Nephron (organoid): ENCODE measurements at regions not wholly inside any gene's neighbourhood (a gene's known extent, or its start where the extent isn't known, plus 50 kb on each side); places are given as distances from the start of the nearest gene placed in this dataset.

Source experiments
- H3K27ac Mint-ChIP-seq, 3 experiments: 2 replicates each; pipeline ENCODE4 v1.8.0; 2020; ENCODE audit warnings: mixed read lengths in 3 of 3, mild to moderate bottlenecking in 2 of 3, moderate library complexity in 1 of 3
- H3K27me3 Mint-ChIP-seq: 2 replicates; pipeline ENCODE4 v1.8.0; 2021; ENCODE audit warnings: low read depth, mild to moderate bottlenecking, moderate library complexity, mixed read lengths
- H3K36me3 Mint-ChIP-seq: 2 replicates; pipeline ENCODE4 v1.8.0; 2020; ENCODE audit warnings: low read depth, mixed read lengths
- H3K4me1 Mint-ChIP-seq: 2 replicates; pipeline ENCODE4 v1.8.0; 2020; ENCODE audit warnings: mixed read lengths
- H3K4me3 Mint-ChIP-seq, 3 experiments: 2 replicates each; pipeline ENCODE4 v1.8.0; 2020; ENCODE audit warnings: mild to moderate bottlenecking in 3 of 3, mixed read lengths in 3 of 3, moderate library complexity in 2 of 3
- H3K9me3 Mint-ChIP-seq: 2 replicates; pipeline ENCODE4 v1.8.0; 2020; ENCODE audit warnings: mixed read lengths
- CTCF ChIP-seq, 3 experiments: fragments of 200-600 bp; sonication (generic); IDR thresholded peaks; one replicate each; pipeline ENCODE4 v1.5.0; 2021; ENCODE audit warnings: antibody characterized with exemption in 3 of 3; ENCODE audit not compliant: unreplicated experiment in 3 of 3

DNA sequence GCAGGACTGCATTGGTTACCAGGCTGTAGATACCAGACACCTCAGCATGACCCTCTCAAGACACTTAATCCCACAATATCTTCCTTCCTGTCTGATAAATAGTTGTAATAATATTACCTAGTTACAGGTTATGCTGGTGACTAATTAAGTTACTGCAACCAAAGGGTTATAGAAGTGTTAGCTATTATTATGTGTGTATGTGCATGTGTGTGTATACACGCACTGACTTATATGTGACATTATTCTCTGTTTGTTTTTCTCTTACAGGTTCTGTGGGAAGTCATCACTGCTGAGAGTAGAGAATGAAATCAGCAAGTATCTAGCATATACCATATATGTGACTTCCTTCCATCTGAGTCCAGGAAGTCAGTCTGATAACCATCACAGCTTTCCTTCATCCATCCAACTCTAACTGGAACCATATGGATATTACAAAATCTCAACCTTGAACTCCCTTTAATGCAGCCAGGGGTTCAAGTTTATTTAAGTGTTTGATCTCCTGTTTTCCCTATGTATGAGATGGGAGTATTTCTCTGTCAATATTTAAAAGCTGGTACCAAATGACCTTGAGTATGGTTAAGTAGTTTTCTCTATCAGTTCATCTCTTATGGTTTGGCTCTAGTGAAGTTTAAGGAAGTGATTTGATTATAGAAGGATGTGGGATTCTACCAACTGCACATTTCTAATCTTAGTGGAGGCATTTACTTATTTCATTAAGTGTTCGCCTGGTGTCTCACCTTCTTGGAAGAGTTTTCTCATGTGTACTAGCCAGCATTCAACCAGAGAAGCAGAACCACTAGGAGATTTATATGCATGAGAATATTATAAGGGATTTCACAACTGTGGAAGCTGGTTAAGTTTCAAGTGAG lies 313.2 kb downstream of the HIVEP2 start:
- H3K27ac Mint-ChIP-seq = peak overlapping the region in 1 of 3 experiments; percentile 9

DNA sequence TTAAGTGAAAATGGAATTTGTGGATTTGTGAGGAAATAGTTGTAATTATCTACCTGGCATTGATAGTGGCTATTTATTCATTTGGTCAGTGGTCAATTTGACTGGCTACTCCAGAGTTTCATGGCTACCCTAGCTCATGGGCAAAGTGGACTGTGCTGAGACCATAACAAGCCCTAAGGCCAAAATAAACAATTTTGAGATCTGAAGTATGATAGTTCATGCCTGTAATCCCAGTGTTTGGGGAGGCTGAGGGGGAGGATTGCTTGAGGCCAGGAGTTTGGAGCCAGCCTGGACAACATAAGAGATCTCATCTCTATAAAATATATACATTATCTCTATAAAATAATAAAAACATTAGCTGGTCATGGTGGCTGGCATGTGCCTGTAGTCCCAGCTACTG lies 311.7 kb downstream of the HIVEP2 start:
- H3K27me3 Mint-ChIP-seq = peaks cover 14% of the 10 kb centered on the region
- TF ChIP-seq CTCF (IDR thresholded peaks at IDR 0.05; ENCODE audit: unreplicated experiment in 3 of 3) = no peak
- no peak overlapping the region for H3K27ac Mint-ChIP-seq
- H3K4me1 Mint-ChIP-seq = no peaks in the 10 kb centered on the region
- no peaks in the 10 kb centered on the region for H3K36me3 Mint-ChIP-seq
- H3K9me3 Mint-ChIP-seq = no peaks in the 10 kb centered on the region
- no peak overlapping the region for H3K4me3 Mint-ChIP-seq

More for the DNA sequence above, 313.2 kb downstream of the HIVEP2 start:
- Mint-ChIP-seq H3K36me3 (no peaks in the 10 kb centered on the region), H3K4me3 (no peak overlapping the region), H3K27me3 (peaks cover 9% of the 10 kb centered on the region), H3K9me3 (no peaks in the 10 kb centered on the region), H3K4me1 (no peaks in the 10 kb centered on the region)
- TF ChIP-seq CTCF (IDR thresholded peaks at IDR 0.05; ENCODE audit: unreplicated experiment in 3 of 3) = no peak

DNA sequence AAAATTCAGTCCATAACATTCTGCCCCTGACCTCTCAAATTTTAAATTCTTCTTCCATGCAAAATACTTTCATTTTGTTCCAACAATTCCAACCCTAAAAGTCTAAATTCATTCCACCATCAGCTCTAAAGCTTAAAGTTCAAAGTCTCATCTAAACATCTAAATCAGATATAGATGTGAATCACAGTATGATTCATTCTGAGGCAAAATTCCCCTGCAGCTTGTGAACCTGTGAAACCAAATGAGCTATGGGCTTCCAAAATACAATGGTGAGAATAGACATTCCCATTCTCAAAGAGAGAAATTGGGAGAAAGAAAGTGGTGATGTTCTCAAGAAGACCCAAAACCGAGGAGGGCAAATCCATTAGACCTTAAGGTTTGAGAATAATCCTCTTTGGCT lies 309.8 kb downstream of the HIVEP2 start:
- H3K9me3 Mint-ChIP-seq = no peaks in the 10 kb centered on the region
- H3K36me3 Mint-ChIP-seq = no peaks in the 10 kb centered on the region
- TF ChIP-seq CTCF (IDR thresholded peaks at IDR 0.05; ENCODE audit: unreplicated experiment in 3 of 3) = no peak
- no peaks in the 10 kb centered on the region for H3K4me1 Mint-ChIP-seq
- H3K27me3 Mint-ChIP-seq = peaks cover 14% of the 10 kb centered on the region
- no peak overlapping the region for H3K27ac Mint-ChIP-seq
- H3K4me3 Mint-ChIP-seq = no peak overlapping the region

- H3K4me1 Mint-ChIP-seq = no peaks in the 10 kb centered on the region
These were observed 307.2 kb downstream of the HIVEP2 start for GRCh38 chr6:142637624-142638351.

GRCh38 chr6:142642651-142643050 lies 302.3 kb downstream of the HIVEP2 start:
- H3K4me3 Mint-ChIP-seq = no peak overlapping the region
- no peaks in the 10 kb centered on the region for H3K4me1 Mint-ChIP-seq
- H3K27me3 Mint-ChIP-seq = peaks cover 28% of the 10 kb centered on the region
- H3K27ac Mint-ChIP-seq = no peak overlapping the region
- no peaks in the 10 kb centered on the region for H3K9me3 Mint-ChIP-seq
- TF ChIP-seq CTCF (IDR thresholded peaks at IDR 0.05; ENCODE audit: unreplicated experiment in 3 of 3) = no peak
- H3K36me3 Mint-ChIP-seq = no peaks in the 10 kb centered on the region

More at GRCh38 chr6:142637624-142638351, 307.2 kb downstream of the HIVEP2 start:
- no peaks in the 10 kb centered on the region for H3K36me3 Mint-ChIP-seq
- no peak overlapping the region for H3K27ac Mint-ChIP-seq
- H3K9me3 Mint-ChIP-seq = no peaks in the 10 kb centered on the region
- H3K27me3 Mint-ChIP-seq = peaks cover 14% of the 10 kb centered on the region
- no peak overlapping the region for H3K4me3 Mint-ChIP-seq
- no peak for TF ChIP-seq CTCF (IDR thresholded peaks at IDR 0.05; ENCODE audit: unreplicated experiment in 3 of 3)
